ENCODE measurements at regions not wholly inside any gene's neighbourhood (a gene's known extent, or its start where the extent isn't known, plus 50 kb on each side); places are given as distances from the start of the nearest gene placed in this dataset.

DNA sequence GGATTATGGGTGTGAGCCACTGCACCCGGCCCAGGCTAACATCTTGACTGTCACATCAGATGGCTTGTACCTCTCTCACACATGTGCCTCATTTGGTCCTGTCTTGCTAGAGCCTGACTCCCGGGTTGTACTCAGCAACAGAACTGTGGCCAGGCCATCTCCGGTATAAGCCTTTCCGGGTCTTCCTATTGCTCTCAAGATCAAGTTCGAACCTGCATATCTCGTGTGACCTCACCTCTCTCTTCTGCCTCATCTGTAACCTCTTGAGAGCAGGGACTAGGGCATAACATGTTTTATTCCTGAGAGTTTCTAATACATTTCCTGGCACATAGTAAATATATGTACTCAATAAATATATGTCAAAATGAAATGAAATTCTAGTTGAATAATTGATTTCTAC lies 114.0 kb downstream of the ACAA2 start:
- Histone ChIP-seq H3K36me3 (no peaks in the 10 kb centered on the region), H3K4me1 (peaks cover 0 to 5% of the 10 kb centered on the region in 2 donors), H3K27me3 (no peaks in the 10 kb centered on the region), H3K27ac (no peak overlapping the region), H3K4me3 (no peak overlapping the region), H3K9me3 (no peaks in the 10 kb centered on the region)
- TF ChIP-seq, protein P1, sequence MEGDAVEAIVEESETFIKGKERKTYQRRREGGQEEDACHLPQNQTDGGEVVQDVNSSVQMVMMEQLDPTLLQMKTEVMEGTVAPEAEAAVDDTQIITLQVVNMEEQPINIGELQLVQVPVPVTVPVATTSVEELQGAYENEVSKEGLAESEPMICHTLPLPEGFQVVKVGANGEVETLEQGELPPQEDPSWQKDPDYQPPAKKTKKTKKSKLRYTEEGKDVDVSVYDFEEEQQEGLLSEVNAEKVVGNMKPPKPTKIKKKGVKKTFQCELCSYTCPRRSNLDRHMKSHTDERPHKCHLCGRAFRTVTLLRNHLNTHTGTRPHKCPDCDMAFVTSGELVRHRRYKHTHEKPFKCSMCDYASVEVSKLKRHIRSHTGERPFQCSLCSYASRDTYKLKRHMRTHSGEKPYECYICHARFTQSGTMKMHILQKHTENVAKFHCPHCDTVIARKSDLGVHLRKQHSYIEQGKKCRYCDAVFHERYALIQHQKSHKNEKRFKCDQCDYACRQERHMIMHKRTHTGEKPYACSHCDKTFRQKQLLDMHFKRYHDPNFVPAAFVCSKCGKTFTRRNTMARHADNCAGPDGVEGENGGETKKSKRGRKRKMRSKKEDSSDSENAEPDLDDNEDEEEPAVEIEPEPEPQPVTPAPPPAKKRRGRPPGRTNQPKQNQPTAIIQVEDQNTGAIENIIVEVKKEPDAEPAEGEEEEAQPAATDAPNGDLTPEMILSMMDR (IDR thresholded peaks at IDR 0.05): no peak
- DNase-seq (ENCODE audit: low spot score): no peak

DNA sequence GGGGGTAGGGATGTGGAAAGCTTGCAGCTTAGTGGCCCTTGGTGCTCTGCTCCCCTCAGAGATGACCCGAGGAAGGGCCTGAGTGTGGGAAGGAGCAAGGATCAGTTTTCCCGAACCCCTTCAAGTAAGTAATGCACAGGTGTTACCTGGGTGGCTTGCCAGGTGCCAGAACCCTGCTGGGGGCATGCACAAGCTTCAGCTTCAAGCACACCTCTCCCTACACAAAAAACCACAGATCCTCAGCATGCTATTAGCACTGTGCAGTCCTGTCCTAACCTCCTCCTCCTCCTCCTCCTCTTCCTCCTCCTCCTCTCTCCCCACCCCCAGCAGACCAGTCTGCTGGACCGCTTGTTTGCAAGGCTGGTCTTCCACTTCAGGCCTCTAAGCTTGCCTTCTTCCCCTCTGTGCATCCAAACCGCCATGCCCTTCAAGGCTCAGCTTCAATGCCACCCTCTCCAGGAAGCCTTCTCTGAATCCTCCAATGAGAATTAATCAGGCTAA lies 114.8 kb downstream of the ACAA2 start:
- DNase-seq (ENCODE audit: low spot score): no peak
- peaks cover 0 to 5% of the 10 kb centered on the region in 2 donors for H3K4me1 ChIP-seq
- no peaks in the 10 kb centered on the region for H3K27me3 ChIP-seq
- no peak overlapping the region for H3K4me3 ChIP-seq
- no peak overlapping the region for H3K27ac ChIP-seq
- TF ChIP-seq, protein P1 (IDR thresholded peaks at IDR 0.05): no peak
- no peaks in the 10 kb centered on the region for H3K9me3 ChIP-seq
- no peaks in the 10 kb centered on the region for H3K36me3 ChIP-seq

DNA sequence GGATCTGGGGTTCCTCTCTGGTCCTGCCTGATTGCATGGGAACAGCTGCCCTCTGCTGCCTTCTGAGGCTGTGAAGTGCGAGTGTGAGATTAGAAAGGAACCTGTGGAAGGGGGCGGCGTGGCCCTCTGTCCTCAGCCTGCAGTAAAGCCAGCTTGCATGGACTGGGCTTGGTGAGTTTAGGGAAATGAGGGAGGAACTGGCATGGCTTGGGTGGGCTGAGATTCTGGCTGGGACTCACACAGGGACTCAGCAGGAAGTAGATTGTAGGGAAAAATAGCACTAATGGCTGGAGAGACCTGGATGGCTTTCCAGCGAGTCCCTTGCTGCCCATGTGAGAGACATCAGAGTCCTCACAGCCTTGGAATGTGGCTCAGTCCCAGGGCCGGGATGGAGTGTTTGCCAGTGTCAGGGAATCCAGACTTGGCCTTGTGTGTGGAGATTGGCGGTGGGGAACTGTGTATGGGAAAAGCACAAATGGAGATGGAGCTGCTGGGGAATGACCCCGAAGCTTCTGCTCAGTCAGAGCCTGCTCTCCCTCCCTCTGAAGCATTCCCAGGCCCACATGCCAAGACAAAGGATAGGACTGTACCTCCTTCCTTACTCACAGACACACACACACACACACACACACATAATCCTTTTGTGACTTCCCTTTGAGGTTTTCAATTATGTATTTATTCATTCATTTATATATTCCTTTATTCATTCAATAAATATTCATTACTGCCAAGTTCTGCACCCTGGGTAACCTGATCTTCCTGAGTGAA lies 115.4 kb downstream of the ACAA2 start:
- no peak overlapping the region for H3K4me3 ChIP-seq
- TF ChIP-seq, protein P1 (IDR thresholded peaks at IDR 0.05): no peak
- no peak for DNase-seq (ENCODE audit: low spot score)
- peaks cover 0 to 5% of the 10 kb centered on the region in 2 donors for H3K4me1 ChIP-seq
- no peak overlapping the region for H3K27ac ChIP-seq
- H3K27me3 ChIP-seq: no peaks in the 10 kb centered on the region
- no peaks in the 10 kb centered on the region for H3K36me3 ChIP-seq
- H3K9me3 ChIP-seq: no peaks in the 10 kb centered on the region

DNA sequence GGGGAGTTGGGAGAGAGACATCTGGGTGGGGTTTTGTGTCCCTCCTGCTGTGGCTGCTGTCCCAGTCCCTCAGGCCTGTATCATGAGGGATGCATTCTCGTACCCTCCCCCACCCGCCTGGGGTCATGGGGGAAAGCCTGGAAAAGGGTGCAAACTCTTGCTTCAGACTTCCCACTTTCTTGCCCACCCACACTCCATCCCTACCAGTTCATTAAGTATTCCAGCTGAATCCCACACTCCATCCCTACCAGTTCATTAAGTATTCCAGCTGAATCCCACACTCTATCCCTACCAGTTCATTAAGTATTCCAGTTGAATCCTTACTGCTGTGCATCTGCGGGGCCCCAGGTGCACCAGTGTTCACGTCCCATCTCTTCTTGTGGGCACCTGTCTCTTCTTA lies 116.3 kb downstream of the ACAA2 start:
- Histone ChIP-seq H3K27ac (no peak overlapping the region), H3K36me3 (no peaks in the 10 kb centered on the region), H3K27me3 (no peaks in the 10 kb centered on the region), H3K4me3 (no peak overlapping the region), H3K4me1 (peaks cover 0 to 5% of the 10 kb centered on the region in 2 donors), H3K9me3 (no peaks in the 10 kb centered on the region)
- TF ChIP-seq, protein P1 (IDR thresholded peaks at IDR 0.05): no peak
- no peak for DNase-seq (ENCODE audit: low spot score)

DNA sequence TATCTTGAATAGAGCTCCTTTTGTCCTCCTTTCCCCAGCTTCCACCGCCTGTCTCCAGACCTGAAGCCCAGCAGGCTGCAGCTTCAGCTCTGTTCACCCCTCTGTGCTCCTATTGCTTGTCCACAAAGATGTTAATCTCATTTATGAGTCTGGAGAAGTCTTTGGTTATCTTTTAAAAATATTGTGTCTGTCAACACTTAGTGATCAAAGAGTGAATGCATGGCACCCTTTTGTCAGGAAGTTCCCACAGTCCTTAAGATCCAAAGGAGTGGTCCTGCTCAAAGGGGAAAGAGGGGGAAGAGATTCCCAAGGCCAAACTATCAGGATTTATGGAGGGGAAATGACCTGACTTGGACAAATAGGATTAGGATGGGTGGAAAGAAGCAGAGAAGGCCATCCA lies 118.9 kb downstream of the ACAA2 start:
- Histone ChIP-seq H3K9me3 (no peaks in the 10 kb centered on the region), H3K36me3 (no peaks in the 10 kb centered on the region), H3K27me3 (no peaks in the 10 kb centered on the region), H3K4me3 (no peak overlapping the region), H3K27ac (no peak overlapping the region), H3K4me1 (peaks cover 0 to 5% of the 10 kb centered on the region in 2 donors)
- TF ChIP-seq, protein P1 (IDR thresholded peaks at IDR 0.05): no peak
- no peak for DNase-seq (ENCODE audit: low spot score)

DNA sequence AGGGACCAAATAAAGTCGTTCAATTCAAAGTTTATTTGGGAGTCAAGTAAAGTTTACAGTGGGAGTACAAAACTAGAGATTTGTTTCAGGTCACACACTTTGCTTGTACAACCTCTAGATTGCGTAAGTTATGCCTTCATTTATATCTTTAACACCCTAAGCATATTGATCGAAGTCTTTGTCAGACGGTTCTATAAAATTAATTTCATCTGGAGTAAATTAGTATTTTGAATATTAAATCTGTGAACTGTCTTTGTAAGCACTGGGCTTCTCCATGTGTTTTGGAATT lies 119.7 kb downstream of the ACAA2 start:
- Histone ChIP-seq H3K9me3 (no peaks in the 10 kb centered on the region), H3K4me1 (peaks cover 0 to 5% of the 10 kb centered on the region in 2 donors), H3K4me3 (no peak overlapping the region), H3K36me3 (no peaks in the 10 kb centered on the region), H3K27ac (no peak overlapping the region), H3K27me3 (no peaks in the 10 kb centered on the region)
- TF ChIP-seq, protein P1 (IDR thresholded peaks at IDR 0.05): no peak
- DNase-seq (ENCODE audit: low spot score): no peak

Measured in right atrium auricular region (tissue), 2 donors.